K562 (cell line): ENCODE measurements at regions not wholly inside any gene's neighbourhood (a gene's known extent, or its start where the extent isn't known, plus 50 kb on each side); places are given as distances from the start of the nearest gene placed in this dataset.
A peak's percentile ranks its signal among the peaks of the same experiment; 100 is the strongest.

Source experiments
- ATAC-seq: fragments of 200-7000 bp; cut with Tn5 transposase; 3 replicates; pipeline ENCODE4 v1.9.1; 2020; ENCODE audit warnings: moderate library complexity
- BruUV-seq: library from RNA; stranded (reverse); fragments of 400-500 nt; replicated peaks from 2 replicates; lab custom pipeline; 2021; lab: Mats Ljungman, UMichigan
- CTCF ChIA-PET: fragments of 300-600 bp; formaldehyde crosslinking; extraction: SDS; loops from one replicate; lab custom pipeline; 2021; ENCODE audit warnings: low intra/inter-chr PET ratio; lab: Yijun Ruan, JAX
- POLR2A ChIA-PET: fragments of 300-600, 350-650 bp; sonication (Branson Sonifier 250); formaldehyde crosslinking; extraction: SDS; loops from one replicate; lab custom pipeline; 2021; ENCODE audit warnings: antibody characterized with exemption, inconsistent platforms; lab: Yijun Ruan, JAX
- DNase-seq, 4 experiments: peaks; one replicate each; pipeline versions ENCODE4 v3.0.0 to v3.0.0-alpha.2; 2011 to 2018; ENCODE audit warnings: low spot score in 3 of 4, mixed read lengths in 3 of 4; ENCODE audit errors: extremely low read depth in 1 of 4
- FAIRE-seq: peaks from 2 replicates; lab custom pipeline; 2011; peaks lifted over from hg19 to GRCh38; lab: Jason Lieb, UNC
- H2AFZ ChIP-seq: 2 replicates; pipeline ENCODE4 v1.6.0; 2011; ENCODE audit warnings: low read depth, low read length, control low read depth, inconsistent platforms
- H3K27ac ChIP-seq: fragments of 200-600 bp; 3 replicates; pipeline ENCODE4 v1.8.0; 2011; ENCODE audit warnings: low read depth, mild to moderate bottlenecking, control low read depth, inconsistent platforms, low read length, moderate library complexity, mixed read lengths; ENCODE audit errors: extremely low read depth
- H3K27me3 ChIP-seq, 2 experiments: fragments of 300-600 bp in 1 of 2; 2 replicates in 1 of 2; 3 replicates in 1 of 2; pipeline versions ENCODE4 v1.6.0 to v1.8.0; 2011; ENCODE audit warnings: inconsistent platforms in 2 of 2, low read length in 2 of 2, mild to moderate bottlenecking in 1 of 2, mixed read lengths in 1 of 2, moderate library complexity in 1 of 2; ENCODE audit not compliant: control insufficient read depth in 2 of 2, insufficient read depth in 2 of 2
- H3K36me3 ChIP-seq: fragments of 300-600 bp; 3 replicates; pipeline ENCODE4 v1.8.0; 2011; ENCODE audit warnings: mild to moderate bottlenecking, low read length, inconsistent platforms; ENCODE audit not compliant: control insufficient read depth, insufficient read depth
- H3K4me1 ChIP-seq, 2 experiments: fragments of 200-600 bp in 1 of 2; replicated peaks in 1 of 2; 2 replicates in 1 of 2; 3 replicates in 1 of 2; pipeline versions ENCODE4 v1.5.1 to v1.8.0; 2011; ENCODE audit warnings: inconsistent platforms in 2 of 2, low read length in 2 of 2, mild to moderate bottlenecking in 1 of 2, mixed read lengths in 1 of 2, moderate library complexity in 1 of 2; ENCODE audit not compliant: control insufficient read depth in 2 of 2, insufficient read depth in 2 of 2
- H3K4me2 ChIP-seq: 2 replicates; pipeline ENCODE4 v1.6.1; 2011; ENCODE audit warnings: low read length, control low read depth, inconsistent platforms, mixed read lengths; ENCODE audit not compliant: insufficient read depth
- H3K4me3 ChIP-seq: fragments of 200-600 bp; sonication (generic), shearing (Covaris generic); 2 replicates; pipeline ENCODE4 v1.5.1; 2016; ENCODE audit warnings: control low read depth, inconsistent platforms
- H3K79me2 ChIP-seq: fragments of 200-600 bp; 3 replicates; pipeline ENCODE4 v1.8.0; 2011; ENCODE audit warnings: low read length, inconsistent platforms; ENCODE audit not compliant: control insufficient read depth, insufficient read depth
- H3K9ac ChIP-seq, 2 experiments: 2 replicates each; pipeline versions ENCODE4 v1.6.0 to v1.6.1; 2011; ENCODE audit warnings: low read depth in 2 of 2, low read length in 2 of 2, control low read depth in 1 of 2, inconsistent platforms in 1 of 2, mild to moderate bottlenecking in 1 of 2, mixed read lengths in 1 of 2; ENCODE audit not compliant: insufficient read depth in 1 of 2
- H3K9me1 ChIP-seq: one replicate; pipeline ENCODE4 v1.6.0; 2011; ENCODE audit warnings: inconsistent platforms, mild to moderate bottlenecking, low read length, moderate library complexity; ENCODE audit not compliant: control insufficient read depth, insufficient read depth
- H3K9me3 ChIP-seq: replicated peaks from 2 replicates; pipeline ENCODE4 v1.5.1; 2011; ENCODE audit warnings: low read depth, low read length, inconsistent platforms; ENCODE audit not compliant: control insufficient read depth, insufficient read depth
- H4K20me1 ChIP-seq: replicated peaks from 2 replicates; pipeline ENCODE4 v1.6.1; 2011; ENCODE audit warnings: low read length, inconsistent platforms, mixed read lengths; ENCODE audit not compliant: control insufficient read depth, insufficient read depth
- ELF2 ChIP-seq: fragments of 250-450 bp; sonication (Bioruptor Pico); IDR thresholded peaks from 2 replicates; pipeline ENCODE4 v1.5.0; 2021; ENCODE audit warnings: mild to moderate bottlenecking
- NFIC ChIP-seq: fragments of 450-650 bp; IDR thresholded peaks from 2 replicates; pipeline ENCODE4 v1.6.1; 2017; ENCODE audit warnings: mild to moderate bottlenecking, inconsistent platforms
- SPI1 ChIP-seq: IDR thresholded peaks from 2 replicates; pipeline ENCODE4 v1.6.1; 2011; ENCODE audit warnings: low read depth, low read length, control low read depth, borderline replicate concordance
- WGBS: fragments of 100-300 bp; shearing (Covaris generic); methylation state at CpG from one replicate; pipeline ENCODE4 v1.1.6; 2016; ENCODE audit warnings: low coverage, mixed read lengths; ENCODE audit not compliant: insufficient coverage; ENCODE audit errors: missing lambda C conversion rate; 5-methylcytosine and 5-hydroxymethylcytosine counted together
- in situ Hi-C: fragments of 300-500 bp; cut with MboI; formaldehyde crosslinking; loops from 4 replicates; pipeline ENCODE4 v1.15.0; 2018; ENCODE audit warnings: inconsistent platforms, mixed read lengths
- intact Hi-C: fragments of 100-400 bp; cut with micrococcal nuclease; formaldehyde crosslinking; loops from 2 replicates; pipeline ENCODE4 v1.14.2; 2022
- TF ChIP-seq, protein P1 (sequence below): sonication (generic); formaldehyde crosslinking; IDR thresholded peaks from 2 replicates; pipeline ENCODE4 v1.8.1; 2023; ENCODE audit warnings: missing genetic modification reagents, mild to moderate bottlenecking, borderline replicate concordance
- TF ChIP-seq, protein P2 (sequence below), 2 experiments: fragments of 450-650 bp in 1 of 2; sonication (generic) in 1 of 2; formaldehyde crosslinking in 1 of 2; IDR thresholded peaks; 2 replicates each; pipeline versions ENCODE4 v1.7.1 to v1.9.0; 2016 to 2022; ENCODE audit warnings: inconsistent platforms in 1 of 2, mild to moderate bottlenecking in 1 of 2, missing genetic modification reagents in 1 of 2
- TF ChIP-seq, protein P3 (sequence below): fragments of 450-650 bp; IDR thresholded peaks from 2 replicates; pipeline ENCODE4 v1.6.1; 2014; ENCODE audit warnings: low read depth, mild to moderate bottlenecking, moderate library complexity, borderline replicate concordance

DNA sequence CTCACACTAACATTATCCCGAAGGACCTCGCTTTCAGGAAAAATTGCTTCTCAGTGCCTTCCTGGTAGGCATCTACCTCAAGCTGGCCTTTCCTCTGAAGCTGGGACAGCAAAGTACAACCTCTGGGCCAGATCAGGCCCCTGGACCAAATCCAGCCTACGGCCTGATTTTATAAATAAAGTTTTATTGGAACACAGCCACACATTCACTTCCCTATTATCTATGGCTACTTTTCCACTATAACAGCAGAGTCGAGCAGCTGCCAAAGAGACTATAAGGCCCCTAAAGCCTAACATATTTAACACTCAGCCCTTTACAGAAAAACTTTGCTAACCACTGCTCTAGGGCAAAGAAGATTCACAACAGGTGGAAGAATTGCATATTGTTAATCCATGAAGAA, 554.3 kb downstream of the NTRK3 start:
- WGBS: 59% methylated on average over 4 of the region's 4 CpGs
- DNase-seq (no peak), ATAC-seq (no peak), FAIRE-seq (no peak)
- Histone ChIP-seq H3K9me3 (no peaks in the 10 kb centered on the region), H2AFZ (no peak overlapping the region), H3K27me3 (no peaks in the 10 kb centered on the region), H4K20me1 (no peaks in the 10 kb centered on the region), H3K36me3 (peaks cover 18% of the 10 kb centered on the region), H3K9me1 (no peaks in the 10 kb centered on the region), H3K4me1 (peaks cover 3 to 12% of the 10 kb centered on the region in 2 experiments; a peak in 3 of 5 replicates), H3K4me2 (peak overlapping the region; percentile 89), H3K27ac (no peak overlapping the region), H3K4me3 (peak overlapping the region; percentile 48), H3K9ac (peak overlapping the region; percentile 43 to 66; a peak in 2 of 4 replicates), H3K79me2 (peaks cover 55% of the 10 kb centered on the region)
- TF ChIP-seq, protein P1, sequence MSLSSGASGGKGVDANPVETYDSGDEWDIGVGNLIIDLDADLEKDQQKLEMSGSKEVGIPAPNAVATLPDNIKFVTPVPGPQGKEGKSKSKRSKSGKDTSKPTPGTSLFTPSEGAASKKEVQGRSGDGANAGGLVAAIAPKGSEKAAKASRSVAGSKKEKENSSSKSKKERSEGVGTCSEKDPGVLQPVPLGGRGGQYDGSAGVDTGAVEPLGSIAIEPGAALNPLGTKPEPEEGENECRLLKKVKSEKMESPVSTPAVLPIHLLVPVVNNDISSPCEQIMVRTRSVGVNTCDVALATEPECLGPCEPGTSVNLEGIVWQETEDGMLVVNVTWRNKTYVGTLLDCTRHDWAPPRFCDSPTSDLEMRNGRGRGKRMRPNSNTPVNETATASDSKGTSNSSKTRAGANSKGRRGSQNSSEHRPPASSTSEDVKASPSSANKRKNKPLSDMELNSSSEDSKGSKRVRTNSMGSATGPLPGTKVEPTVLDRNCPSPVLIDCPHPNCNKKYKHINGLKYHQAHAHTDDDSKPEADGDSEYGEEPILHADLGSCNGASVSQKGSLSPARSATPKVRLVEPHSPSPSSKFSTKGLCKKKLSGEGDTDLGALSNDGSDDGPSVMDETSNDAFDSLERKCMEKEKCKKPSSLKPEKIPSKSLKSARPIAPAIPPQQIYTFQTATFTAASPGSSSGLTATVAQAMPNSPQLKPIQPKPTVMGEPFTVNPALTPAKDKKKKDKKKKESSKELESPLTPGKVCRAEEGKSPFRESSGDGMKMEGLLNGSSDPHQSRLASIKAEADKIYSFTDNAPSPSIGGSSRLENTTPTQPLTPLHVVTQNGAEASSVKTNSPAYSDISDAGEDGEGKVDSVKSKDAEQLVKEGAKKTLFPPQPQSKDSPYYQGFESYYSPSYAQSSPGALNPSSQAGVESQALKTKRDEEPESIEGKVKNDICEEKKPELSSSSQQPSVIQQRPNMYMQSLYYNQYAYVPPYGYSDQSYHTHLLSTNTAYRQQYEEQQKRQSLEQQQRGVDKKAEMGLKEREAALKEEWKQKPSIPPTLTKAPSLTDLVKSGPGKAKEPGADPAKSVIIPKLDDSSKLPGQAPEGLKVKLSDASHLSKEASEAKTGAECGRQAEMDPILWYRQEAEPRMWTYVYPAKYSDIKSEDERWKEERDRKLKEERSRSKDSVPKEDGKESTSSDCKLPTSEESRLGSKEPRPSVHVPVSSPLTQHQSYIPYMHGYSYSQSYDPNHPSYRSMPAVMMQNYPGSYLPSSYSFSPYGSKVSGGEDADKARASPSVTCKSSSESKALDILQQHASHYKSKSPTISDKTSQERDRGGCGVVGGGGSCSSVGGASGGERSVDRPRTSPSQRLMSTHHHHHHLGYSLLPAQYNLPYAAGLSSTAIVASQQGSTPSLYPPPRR: no peak
- TF ChIP-seq NFIC: peak; percentile 26; the same call in 1 of the 2 replicates
- TF ChIP-seq, protein P2, sequence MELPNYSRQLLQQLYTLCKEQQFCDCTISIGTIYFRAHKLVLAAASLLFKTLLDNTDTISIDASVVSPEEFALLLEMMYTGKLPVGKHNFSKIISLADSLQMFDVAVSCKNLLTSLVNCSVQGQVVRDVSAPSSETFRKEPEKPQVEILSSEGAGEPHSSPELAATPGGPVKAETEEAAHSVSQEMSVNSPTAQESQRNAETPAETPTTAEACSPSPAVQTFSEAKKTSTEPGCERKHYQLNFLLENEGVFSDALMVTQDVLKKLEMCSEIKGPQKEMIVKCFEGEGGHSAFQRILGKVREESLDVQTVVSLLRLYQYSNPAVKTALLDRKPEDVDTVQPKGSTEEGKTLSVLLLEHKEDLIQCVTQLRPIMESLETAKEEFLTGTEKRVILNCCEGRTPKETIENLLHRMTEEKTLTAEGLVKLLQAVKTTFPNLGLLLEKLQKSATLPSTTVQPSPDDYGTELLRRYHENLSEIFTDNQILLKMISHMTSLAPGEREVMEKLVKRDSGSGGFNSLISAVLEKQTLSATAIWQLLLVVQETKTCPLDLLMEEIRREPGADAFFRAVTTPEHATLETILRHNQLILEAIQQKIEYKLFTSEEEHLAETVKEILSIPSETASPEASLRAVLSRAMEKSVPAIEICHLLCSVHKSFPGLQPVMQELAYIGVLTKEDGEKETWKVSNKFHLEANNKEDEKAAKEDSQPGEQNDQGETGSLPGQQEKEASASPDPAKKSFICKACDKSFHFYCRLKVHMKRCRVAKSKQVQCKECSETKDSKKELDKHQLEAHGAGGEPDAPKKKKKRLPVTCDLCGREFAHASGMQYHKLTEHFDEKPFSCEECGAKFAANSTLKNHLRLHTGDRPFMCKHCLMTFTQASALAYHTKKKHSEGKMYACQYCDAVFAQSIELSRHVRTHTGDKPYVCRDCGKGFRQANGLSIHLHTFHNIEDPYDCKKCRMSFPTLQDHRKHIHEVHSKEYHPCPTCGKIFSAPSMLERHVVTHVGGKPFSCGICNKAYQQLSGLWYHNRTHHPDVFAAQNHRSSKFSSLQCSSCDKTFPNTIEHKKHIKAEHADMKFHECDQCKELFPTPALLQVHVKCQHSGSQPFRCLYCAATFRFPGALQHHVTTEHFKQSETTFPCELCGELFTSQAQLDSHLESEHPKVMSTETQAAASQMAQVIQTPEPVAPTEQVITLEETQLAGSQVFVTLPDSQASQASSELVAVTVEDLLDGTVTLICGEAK (IDR thresholded peaks at IDR 0.05): peak; percentile 97
- TF ChIP-seq, protein P2 (CRISPR knock-in tag; IDR thresholded peaks at IDR 0.05): peak; percentile 97
- TF ChIP-seq ELF2 (CRISPR knock-in tag): no peak
- peak; percentile 54; the same call in 1 of the 2 replicates for TF ChIP-seq SPI1
- TF ChIP-seq, protein P3, sequence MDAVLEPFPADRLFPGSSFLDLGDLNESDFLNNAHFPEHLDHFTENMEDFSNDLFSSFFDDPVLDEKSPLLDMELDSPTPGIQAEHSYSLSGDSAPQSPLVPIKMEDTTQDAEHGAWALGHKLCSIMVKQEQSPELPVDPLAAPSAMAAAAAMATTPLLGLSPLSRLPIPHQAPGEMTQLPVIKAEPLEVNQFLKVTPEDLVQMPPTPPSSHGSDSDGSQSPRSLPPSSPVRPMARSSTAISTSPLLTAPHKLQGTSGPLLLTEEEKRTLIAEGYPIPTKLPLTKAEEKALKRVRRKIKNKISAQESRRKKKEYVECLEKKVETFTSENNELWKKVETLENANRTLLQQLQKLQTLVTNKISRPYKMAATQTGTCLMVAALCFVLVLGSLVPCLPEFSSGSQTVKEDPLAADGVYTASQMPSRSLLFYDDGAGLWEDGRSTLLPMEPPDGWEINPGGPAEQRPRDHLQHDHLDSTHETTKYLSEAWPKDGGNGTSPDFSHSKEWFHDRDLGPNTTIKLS: no peak
- intact Hi-C loops (no loop called here), in situ Hi-C loops (no loop called here)
- BruUV-seq: no TSS peak
- POLR2A ChIA-PET: interaction anchor here (0.7 to 3.8 kb wide), 3 partner anchors 9 to 1425 kb away, joined by 3 to 17 read pairs (median 4); no protein-coding TSS in a partner anchor
- CTCF ChIA-PET: no interaction called here
